ENCODE measurements at regions not wholly inside any gene's neighbourhood (a gene's known extent, or its start where the extent isn't known, plus 50 kb on each side); places are given as distances from the start of the nearest gene placed in this dataset.

DNA sequence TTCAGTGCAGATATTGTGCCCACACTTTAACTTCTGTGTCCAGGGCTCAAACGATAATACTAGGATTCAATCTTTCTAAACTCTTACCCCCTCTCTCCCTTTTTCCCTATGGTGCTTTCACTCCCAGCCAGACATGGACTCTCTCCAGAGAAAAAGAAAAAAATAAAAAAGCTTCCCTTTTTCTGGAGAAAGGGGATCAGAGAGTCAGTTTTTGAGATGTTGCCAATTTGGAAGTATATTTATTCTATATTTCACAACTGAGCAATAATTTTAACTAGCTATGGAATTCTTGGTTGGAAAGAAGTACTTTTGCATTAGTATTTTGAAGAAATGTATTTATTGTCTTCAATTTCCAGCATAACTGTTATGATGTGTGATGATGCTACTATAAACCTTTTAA lies 72.2 kb upstream of the ZFP64 start:
- DNase-seq (ENCODE audit: low spot score): no peak

DNA sequence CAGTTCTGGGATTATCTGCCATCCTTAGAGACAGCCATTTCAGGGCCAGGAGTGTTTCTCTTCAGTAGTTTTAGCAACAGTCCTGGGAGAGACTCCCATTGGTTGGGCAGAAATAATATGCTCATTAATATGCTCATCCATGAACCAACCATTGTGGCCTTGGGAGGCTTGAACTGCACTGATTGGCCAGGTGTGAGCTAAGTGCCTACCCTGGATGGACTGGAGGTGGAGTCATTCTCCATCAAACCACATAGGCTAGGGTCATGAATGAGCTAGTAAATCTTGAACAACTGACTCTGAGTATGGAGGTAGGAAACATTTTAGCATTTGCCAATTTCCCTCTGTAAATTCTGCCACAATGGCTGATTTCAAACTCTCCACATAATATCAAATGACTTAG lies 70.2 kb upstream of the ZFP64 start:
- DNase-seq (ENCODE audit: low spot score): no peak

DNA sequence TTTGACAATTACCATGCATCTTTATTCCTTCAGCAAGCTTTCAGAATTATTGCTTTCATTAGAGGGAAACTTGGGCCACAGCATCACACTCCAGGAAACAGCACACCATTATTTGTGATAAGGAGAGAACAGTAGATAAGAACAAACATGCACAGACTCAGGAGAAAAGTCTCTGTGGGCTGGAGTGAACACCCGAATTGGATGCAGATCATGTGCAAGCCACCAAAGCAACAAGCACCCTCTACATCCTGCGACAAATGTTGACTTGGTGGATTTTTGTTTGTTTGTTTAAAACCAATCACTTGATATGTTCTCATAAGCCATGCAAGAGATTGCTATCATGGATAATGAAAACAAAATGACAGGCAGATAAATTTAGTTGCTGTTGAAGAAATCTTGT lies 67.7 kb upstream of the ZFP64 start:
- no peak for DNase-seq (ENCODE audit: low spot score)

DNA sequence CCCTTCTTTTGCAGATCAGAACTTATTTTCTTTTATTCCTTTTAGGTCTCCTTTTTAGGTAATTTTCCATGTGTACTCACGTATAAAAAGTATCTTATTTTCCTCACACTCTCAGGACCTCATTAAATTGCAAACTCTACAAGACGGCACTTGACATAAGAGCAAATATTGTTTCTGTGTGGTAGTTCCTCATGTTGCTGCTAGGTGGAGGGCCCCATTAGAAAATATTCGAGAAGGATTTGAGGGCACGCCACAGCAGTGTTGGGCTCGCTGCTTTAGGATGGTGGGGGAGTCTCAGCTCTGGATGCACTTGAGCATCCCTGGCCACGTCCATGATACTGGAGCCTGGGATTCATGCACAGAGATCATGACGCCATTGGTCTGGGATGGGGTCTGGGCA lies 64.9 kb upstream of the ZFP64 start:
- DNase-seq (ENCODE audit: low spot score): no peak

DNA sequence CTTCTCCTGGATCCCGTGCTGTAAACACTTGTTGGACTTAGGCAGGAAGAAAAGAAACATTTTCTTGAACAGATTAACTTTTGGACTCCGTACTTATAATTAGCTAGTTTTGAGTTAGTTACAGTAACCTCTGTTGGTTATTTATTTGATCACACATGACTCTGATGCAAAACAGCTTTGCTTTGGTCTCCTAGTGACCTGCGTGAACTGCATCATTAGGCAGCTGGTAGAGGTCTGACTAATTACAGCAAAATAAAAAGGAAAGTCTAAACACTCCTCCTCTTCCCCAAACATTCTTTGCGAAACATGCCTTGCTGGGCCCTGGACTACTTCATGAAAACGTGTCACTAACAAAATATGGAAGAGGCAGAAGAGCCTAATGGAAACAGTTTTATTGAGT lies 61.1 kb upstream of the ZFP64 start:
- no peak for DNase-seq (ENCODE audit: low spot score)

GRCh38 chr20:52251827-52252226 lies 60.2 kb upstream of the ZFP64 start:
- no peak for DNase-seq (ENCODE audit: low spot score)

- no peak for DNase-seq (ENCODE audit: low spot score)
Observed at GRCh38 chr20:52251136-52251700, 59.6 kb upstream of the ZFP64 start.

DNA sequence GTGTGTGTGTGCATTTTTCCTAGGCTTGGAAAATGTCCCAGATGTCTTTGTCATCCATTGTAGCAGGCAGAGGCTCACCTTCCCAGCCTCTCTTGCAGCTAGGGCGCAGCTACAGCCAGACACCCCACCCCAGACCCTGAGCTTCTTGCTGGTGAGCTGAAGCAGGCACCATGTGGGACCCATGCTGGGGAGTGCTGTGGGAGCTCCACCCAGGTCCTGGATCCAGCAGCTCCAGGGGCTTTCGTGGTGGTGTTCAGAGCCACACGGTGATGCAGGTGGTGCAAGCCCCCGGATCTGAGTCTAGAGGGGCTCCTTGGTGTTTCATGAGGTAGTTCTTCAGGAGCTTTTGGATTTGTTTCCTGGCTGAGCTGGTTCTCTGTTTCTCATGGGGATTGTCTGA lies 56.0 kb upstream of the ZFP64 start:
- no peak for DNase-seq (ENCODE audit: low spot score)

- DNase-seq (ENCODE audit: low spot score): no peak
Observed at GRCh38 chr20:52246366-52246765, 54.8 kb upstream of the ZFP64 start.

- no peak for DNase-seq (ENCODE audit: low spot score)
Observed at GRCh38 chr20:52244702-52245101, 53.1 kb upstream of the ZFP64 start.

- peak; percentile 69 for DNase-seq (ENCODE audit: low spot score)
Observed at GRCh38 chr20:52242237-52243230, 51.0 kb upstream of the ZFP64 start.
